HEK293 (cell line): ENCODE measurements at regions not wholly inside any gene's neighbourhood (a gene's known extent, or its start where the extent isn't known, plus 50 kb on each side); places are given as distances from the start of the nearest gene placed in this dataset.

Experiments
- CTCF ChIA-PET: fragments of 350-600 bp; formaldehyde crosslinking; extraction: SDS; loops from one replicate; lab custom pipeline; 2021; ENCODE audit warnings: antibody characterized with exemption; lab: Yijun Ruan, JAX
- POLR2A ChIA-PET: fragments of 300-600 bp; formaldehyde crosslinking; extraction: SDS; loops from one replicate; lab custom pipeline; 2020; ENCODE audit warnings: antibody characterized with exemption, inconsistent platforms; lab: Yijun Ruan, JAX
- H3K27ac ChIP-seq: fragments of 200-500 bp; sonication (Bioruptor generic); 2 replicates; pipeline ENCODE4 v1.5.1; 2014; ENCODE audit warnings: low read depth, low read length, control low read depth, inconsistent platforms; ENCODE audit errors: extremely low read depth
- H3K36me3 ChIP-seq, 2 experiments: fragments of 200-500 bp in 1 of 2; sonication (Bioruptor generic) in 1 of 2; 1 replicate in 1 of 2; 2 replicates in 1 of 2; pipeline ENCODE4 v1.5.1; 2014 to 2017; ENCODE audit warnings: inconsistent platforms in 2 of 2, low read length in 2 of 2; ENCODE audit not compliant: control insufficient read depth in 2 of 2, insufficient read depth in 1 of 2
- H3K4me1 ChIP-seq: fragments of 200-500 bp; sonication (Bioruptor generic); 2 replicates; pipeline ENCODE4 v1.5.1; 2014; ENCODE audit warnings: mild to moderate bottlenecking, low read length, inconsistent platforms; ENCODE audit not compliant: control insufficient read depth, insufficient read depth
- H3K4me3 ChIP-seq: 2 replicates; pipeline ENCODE4 v1.5.1; 2011; ENCODE audit warnings: low read depth, mild to moderate bottlenecking, control low read depth, low read length, moderate library complexity
- H3K9me3 ChIP-seq: fragments of 200-500 bp; sonication (Bioruptor generic); 2 replicates; pipeline ENCODE4 v1.5.1; 2014; ENCODE audit warnings: low read depth, low read length, inconsistent platforms; ENCODE audit not compliant: control insufficient read depth, insufficient read depth
- GFI1B ChIP-seq: fragments of 450-650 bp; formaldehyde crosslinking; IDR thresholded peaks from 2 replicates; pipeline ENCODE4 v1.5.1; 2016; ENCODE audit warnings: missing biosample characterization, missing genetic modification characterization
- GLI4 ChIP-seq: fragments of 450-650 bp; formaldehyde crosslinking; IDR thresholded peaks from 2 replicates; pipeline ENCODE4 v1.5.1; 2016; ENCODE audit warnings: missing biosample characterization, missing genetic modification characterization
- KLF17 ChIP-seq: fragments of 450-650 bp; formaldehyde crosslinking; IDR thresholded peaks from 2 replicates; pipeline ENCODE4 v1.5.1; 2016; ENCODE audit warnings: missing biosample characterization, missing genetic modification characterization
- REST ChIP-seq: fragments of 450-650 bp; formaldehyde crosslinking; IDR thresholded peaks from 2 replicates; pipeline ENCODE4 v1.5.1; 2016; ENCODE audit warnings: missing biosample characterization, missing genetic modification characterization
- YY2 ChIP-seq: fragments of 450-650 bp; formaldehyde crosslinking; IDR thresholded peaks from 2 replicates; pipeline ENCODE4 v1.5.1; 2016; ENCODE audit warnings: missing biosample characterization, missing genetic modification characterization
- ZBTB7A ChIP-seq: fragments of 450-650 bp; formaldehyde crosslinking; IDR thresholded peaks from 2 replicates; pipeline ENCODE4 v1.5.1; 2016; ENCODE audit warnings: low read depth, missing biosample characterization, missing genetic modification characterization
- ZFP3 ChIP-seq: fragments of 450-650 bp; formaldehyde crosslinking; IDR thresholded peaks from 2 replicates; pipeline ENCODE4 v1.5.1; 2016; ENCODE audit warnings: low read depth, missing biosample characterization, missing genetic modification characterization
- ZFP37 ChIP-seq: fragments of 450-650 bp; formaldehyde crosslinking; IDR thresholded peaks from 2 replicates; pipeline ENCODE4 v1.5.1; 2016; ENCODE audit warnings: missing biosample characterization, missing genetic modification characterization
- ZIC2 ChIP-seq: fragments of 450-650 bp; formaldehyde crosslinking; IDR thresholded peaks from 2 replicates; pipeline ENCODE4 v1.5.1; 2016; ENCODE audit warnings: missing biosample characterization, missing genetic modification characterization
- ZNF132 ChIP-seq: fragments of 450-650 bp; formaldehyde crosslinking; IDR thresholded peaks from 2 replicates; pipeline ENCODE4 v1.5.1; 2017; ENCODE audit warnings: missing biosample characterization, missing genetic modification characterization, borderline replicate concordance
- ZNF133 ChIP-seq: fragments of 450-650 bp; formaldehyde crosslinking; IDR thresholded peaks from 2 replicates; pipeline ENCODE4 v1.5.1; 2016; ENCODE audit warnings: missing biosample characterization, missing genetic modification characterization
- ZNF18 ChIP-seq: fragments of 450-650 bp; formaldehyde crosslinking; IDR thresholded peaks from 2 replicates; pipeline ENCODE4 v1.5.1; 2016; ENCODE audit warnings: missing biosample characterization, missing genetic modification characterization
- ZNF26 ChIP-seq: fragments of 450-650 bp; formaldehyde crosslinking; IDR thresholded peaks from 2 replicates; pipeline ENCODE4 v1.5.1; 2016; ENCODE audit warnings: missing biosample characterization, missing genetic modification characterization
- ZNF362 ChIP-seq: fragments of 450-650 bp; formaldehyde crosslinking; IDR thresholded peaks from 2 replicates; pipeline ENCODE4 v1.5.1; 2016; ENCODE audit warnings: missing biosample characterization, missing genetic modification characterization
- ZNF37A ChIP-seq: fragments of 450-650 bp; IDR thresholded peaks from 2 replicates; pipeline ENCODE4 v1.5.1; 2018; ENCODE audit warnings: missing biosample characterization, missing genetic modification characterization
- ZNF473 ChIP-seq: fragments of 450-650 bp; formaldehyde crosslinking; IDR thresholded peaks from 2 replicates; pipeline ENCODE4 v1.5.1; 2017; ENCODE audit warnings: missing biosample characterization, missing genetic modification characterization
- ZNF48 ChIP-seq: fragments of 450-650 bp; formaldehyde crosslinking; IDR thresholded peaks from 2 replicates; pipeline ENCODE4 v1.5.1; 2016; ENCODE audit warnings: missing biosample characterization, missing genetic modification characterization
- ZNF560 ChIP-seq: fragments of 450-650 bp; formaldehyde crosslinking; IDR thresholded peaks from 2 replicates; pipeline ENCODE4 v1.5.1; 2017; ENCODE audit warnings: missing biosample characterization, missing genetic modification characterization, borderline replicate concordance
- ZNF571 ChIP-seq: fragments of 450-650 bp; formaldehyde crosslinking; IDR thresholded peaks from 2 replicates; pipeline ENCODE4 v1.5.0; 2017; ENCODE audit warnings: missing biosample characterization, missing genetic modification characterization
- ZNF596 ChIP-seq: fragments of 450-650 bp; IDR thresholded peaks from 2 replicates; pipeline ENCODE4 v1.5.0; 2018; ENCODE audit warnings: missing biosample characterization, mild to moderate bottlenecking, missing genetic modification characterization, moderate library complexity
- ZNF626 ChIP-seq: fragments of 450-650 bp; sonication (Bioruptor Pico); formaldehyde crosslinking; IDR thresholded peaks from 2 replicates; pipeline ENCODE4 v1.5.1; 2018; ENCODE audit warnings: missing biosample characterization, missing genetic modification characterization, inconsistent platforms
- ZNF660 ChIP-seq: fragments of 450-650 bp; IDR thresholded peaks from 2 replicates; pipeline ENCODE4 v1.5.1; 2018; ENCODE audit warnings: missing biosample characterization, mild to moderate bottlenecking, missing genetic modification characterization
- ZNF677 ChIP-seq: fragments of 450-650 bp; IDR thresholded peaks from 2 replicates; pipeline ENCODE4 v1.5.0; 2018; ENCODE audit warnings: missing biosample characterization, mild to moderate bottlenecking, missing genetic modification characterization, moderate library complexity
- ZNF701 ChIP-seq: fragments of 450-650 bp; formaldehyde crosslinking; IDR thresholded peaks from 2 replicates; pipeline ENCODE4 v1.5.1; 2016; ENCODE audit warnings: missing biosample characterization, missing genetic modification characterization
- ZNF707 ChIP-seq: fragments of 450-650 bp; formaldehyde crosslinking; IDR thresholded peaks from 2 replicates; pipeline ENCODE4 v1.5.1; 2016; ENCODE audit warnings: missing biosample characterization, missing genetic modification characterization
- ZSCAN18 ChIP-seq: fragments of 450-650 bp; formaldehyde crosslinking; IDR thresholded peaks from 2 replicates; pipeline ENCODE4 v1.5.1; 2016; ENCODE audit warnings: missing biosample characterization, missing genetic modification characterization

GRCh38 chr5:101788797-101789196 lies 507.3 kb downstream of the SLCO4C1 start:
- ChIA-PET CTCF (no interaction called here), POLR2A (no interaction called here)
- H3K4me1 ChIP-seq = no peaks in the 10 kb centered on the region
- H3K4me3 ChIP-seq = no peak overlapping the region
- H3K9me3 ChIP-seq = no peaks in the 10 kb centered on the region
- no peaks in the 10 kb centered on the region for H3K36me3 ChIP-seq
- H3K27ac ChIP-seq = no peak overlapping the region
- TF ChIP-seq ZNF132 (no peak), ZNF660 (no peak), YY2 (tag by site-specific recombination) (no peak), ZNF133 (tag by site-specific recombination) (no peak), ZNF48 (no peak), ZNF571 (no peak), ZNF677 (tag by site-specific recombination) (no peak), ZNF560 (tag by site-specific recombination) (no peak), ZBTB7A (no peak), ZNF37A (tag by site-specific recombination) (no peak), REST (no peak), ZNF596 (tag by site-specific recombination) (no peak), ZFP37 (no peak), KLF17 (no peak)

- no peaks in the 10 kb centered on the region for H3K36me3 ChIP-seq
- H3K9me3 ChIP-seq = no peaks in the 10 kb centered on the region
- TF ChIP-seq ZNF473 (no peak), ZNF626 (tag by site-specific recombination) (no peak), ZNF26 (no peak), ZFP3 (tag by site-specific recombination) (no peak), GLI4 (no peak), ZNF362 (tag by site-specific recombination) (no peak), ZIC2 (tag by site-specific recombination) (no peak), ZSCAN18 (no peak), ZNF571 (no peak), ZNF707 (tag by site-specific recombination) (no peak), GFI1B (tag by site-specific recombination) (no peak), ZNF660 (no peak), ZNF18 (tag by site-specific recombination) (no peak), ZNF701 (tag by site-specific recombination) (no peak)
- POLR2A ChIA-PET = no interaction called here
- H3K4me3 ChIP-seq = no peak overlapping the region
- H3K27ac ChIP-seq = no peak overlapping the region
- CTCF ChIA-PET = interaction anchor here (0.6 kb wide), 1 partner anchor 44 kb away, joined by 4 read pairs; no protein-coding TSS in a partner anchor
- no peaks in the 10 kb centered on the region for H3K4me1 ChIP-seq
Observed at GRCh38 chr5:101785090-101785489, 511.0 kb downstream of the SLCO4C1 start.
